ENCODE measurements at regions not wholly inside any gene's neighbourhood (a gene's known extent, or its start where the extent isn't known, plus 50 kb on each side); places are given as distances from the start of the nearest gene placed in this dataset.

DNA sequence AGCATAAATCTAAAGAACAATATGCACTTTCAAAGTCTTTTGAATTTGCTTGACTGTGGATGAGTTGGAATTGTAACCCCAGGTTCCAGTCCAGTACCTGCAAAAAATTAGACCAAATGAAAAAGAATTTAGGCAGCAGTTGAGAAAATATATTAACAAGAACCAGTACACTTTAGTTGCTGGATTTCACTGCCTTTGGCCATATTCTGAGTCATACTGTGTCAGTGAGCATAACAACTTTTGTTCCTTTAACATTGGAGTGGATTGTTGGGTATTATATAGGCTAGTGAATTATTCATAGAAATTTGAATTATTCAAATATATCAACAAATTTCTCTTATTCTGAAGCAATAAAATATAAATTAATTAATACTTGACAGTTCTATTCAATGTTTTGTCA is 101.5 kb upstream of the SMAD1 start:
- TF ChIP-seq TAF1 (IDR thresholded peaks at IDR 0.05; ENCODE audit: low read depth, low read length) (no peak), POLR2A (IDR thresholded peaks at IDR 0.05; ENCODE audit: low read depth, low read length) (no peak), POLR2AphosphoS5 (IDR thresholded peaks at IDR 0.05; ENCODE audit: low read depth, low read length) (no peak)
